AG08396 (cell line): ENCODE measurements at regions not wholly inside any gene's neighbourhood (a gene's known extent, or its start where the extent isn't known, plus 50 kb on each side); places are given as distances from the start of the nearest gene placed in this dataset.
A peak's percentile ranks its signal among the peaks of the same experiment; 100 is the strongest.
"Not testable (repeated sequence)": the region's sequence is repeated elsewhere in the genome, so short reads cannot be mapped to it uniquely, and the experiment has no call there.

Experiments
- DNase-seq: peaks from one replicate; pipeline ENCODE4 v3.0.0; 2012; ENCODE audit warnings: low spot score, mixed read lengths

GRCh38 chr20:47406849-47407682 lies 50.6 kb upstream of the ZMYND8 start:
- DNase-seq: no peak

GRCh38 chr20:47411161-47411560 lies 54.7 kb upstream of the ZMYND8 start:
- no peak for DNase-seq

GRCh38 chr20:47412083-47412482 lies 55.6 kb upstream of the ZMYND8 start:
- no peak for DNase-seq

GRCh38 chr20:47413189-47413588 lies 56.7 kb upstream of the ZMYND8 start:
- no peak for DNase-seq

GRCh38 chr20:47417245-47418068 lies 61.0 kb upstream of the ZMYND8 start:
- no peak for DNase-seq

- DNase-seq: no peak
Measured at GRCh38 chr20:47418069-47418757, 61.7 kb upstream of the ZMYND8 start.

GRCh38 chr20:47419953-47420514 lies 63.5 kb upstream of the ZMYND8 start:
- DNase-seq: no peak

GRCh38 chr20:47421076-47421475 lies 64.6 kb upstream of the ZMYND8 start:
- no peak for DNase-seq

DNA sequence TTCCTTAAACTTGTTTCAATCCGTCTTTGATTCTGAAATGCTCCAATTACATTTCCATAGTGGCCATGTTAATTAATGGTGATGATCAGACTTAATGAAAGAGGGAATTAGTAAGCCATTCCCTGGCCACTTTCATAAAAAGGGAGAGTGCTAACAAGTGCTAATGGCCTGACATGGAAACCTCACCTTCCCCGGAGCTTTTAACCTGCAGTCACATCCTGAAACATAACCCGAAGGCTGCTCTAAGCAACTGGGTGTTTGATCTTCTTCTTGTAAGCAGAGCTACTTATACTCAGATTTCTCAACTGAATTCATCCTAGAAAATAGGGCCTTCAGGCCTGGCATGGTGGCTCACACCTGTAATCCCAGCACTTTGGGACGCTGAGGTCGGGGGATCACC lies 67.1 kb upstream of the ZMYND8 start:
- DNase-seq: no peak

GRCh38 chr20:47427067-47427466 lies 70.6 kb upstream of the ZMYND8 start:
- DNase-seq: no peak

DNA sequence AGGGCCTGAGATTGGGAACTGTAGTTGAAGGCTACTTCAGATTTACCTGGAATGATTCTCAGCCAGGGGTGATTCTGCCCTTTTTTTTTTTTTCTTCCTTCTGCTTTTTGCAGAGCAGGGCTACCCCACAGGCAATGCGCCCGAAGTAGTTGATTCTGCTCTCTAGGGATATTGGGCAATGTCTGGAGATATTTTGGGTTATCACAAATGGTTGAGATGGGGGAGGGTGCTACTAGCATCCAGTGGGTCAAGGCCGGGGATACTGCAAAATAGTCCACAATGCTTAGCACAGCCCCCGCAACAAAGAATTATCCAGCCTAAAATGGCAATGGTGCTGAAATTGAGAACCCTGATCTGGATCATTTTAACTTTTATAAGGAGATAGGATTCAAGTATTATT lies 71.2 kb upstream of the ZMYND8 start:
- DNase-seq: no peak

- DNase-seq: no peak
Measured at GRCh38 chr20:47428164-47428563, 71.7 kb upstream of the ZMYND8 start.

GRCh38 chr20:47428851-47429336 lies 72.4 kb upstream of the ZMYND8 start:
- DNase-seq: no peak

- no peak for DNase-seq
Measured at GRCh38 chr20:47429409-47429808, 72.3 kb upstream of the NCOA3 start.

- no peak for DNase-seq
Measured at GRCh38 chr20:47430862-47431588, 70.7 kb upstream of the NCOA3 start.

- no peak for DNase-seq
Measured at GRCh38 chr20:47432834-47433210, 68.9 kb upstream of the NCOA3 start.

GRCh38 chr20:47434128-47434779 lies 67.4 kb upstream of the NCOA3 start:
- not testable (repeated sequence) for DNase-seq

DNA sequence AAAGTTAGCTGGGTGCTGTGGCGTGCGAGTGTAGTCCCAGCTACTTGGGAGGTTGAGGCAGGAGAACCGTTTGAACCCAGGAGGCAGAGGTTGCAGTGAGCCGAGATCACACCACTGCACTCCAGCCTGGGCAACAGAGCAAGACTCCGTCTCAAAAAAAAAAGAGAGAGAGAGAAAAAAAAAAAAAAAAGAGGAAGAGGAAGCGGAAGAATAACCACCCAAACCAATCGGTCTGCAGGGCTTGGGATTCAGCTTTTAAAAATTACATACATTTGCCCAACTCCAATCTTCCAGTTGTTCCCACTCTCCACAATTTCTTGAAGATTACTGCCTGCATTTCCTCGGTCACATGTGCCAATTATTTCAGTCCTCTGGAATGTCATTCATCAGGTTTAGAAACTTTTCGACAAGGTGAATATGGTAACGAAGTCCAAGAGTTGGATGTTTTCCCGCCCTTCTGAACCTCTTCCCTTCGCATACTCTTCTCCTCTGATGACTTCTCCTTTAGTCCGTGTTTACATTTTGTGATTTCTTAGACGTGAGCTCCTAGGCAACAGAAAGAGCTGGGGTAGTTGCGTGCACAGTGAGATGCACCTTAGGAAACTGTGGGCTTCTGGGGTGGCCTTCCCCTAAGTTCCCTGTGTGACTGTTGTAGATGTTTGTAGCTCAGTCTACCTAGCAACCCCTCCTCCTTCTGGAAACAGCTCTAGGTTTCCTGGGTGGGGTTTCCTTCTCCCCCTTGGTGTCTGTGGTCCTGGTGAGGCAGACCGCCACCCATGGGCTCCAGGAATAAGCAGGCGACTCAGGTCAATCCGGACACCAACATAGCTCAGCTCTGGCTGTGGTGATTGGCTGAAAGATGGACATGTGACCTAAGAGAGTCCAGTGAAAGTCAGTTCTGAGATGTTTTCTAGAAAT lies 63.0 kb upstream of the NCOA3 start:
- DNase-seq: no peak

DNA sequence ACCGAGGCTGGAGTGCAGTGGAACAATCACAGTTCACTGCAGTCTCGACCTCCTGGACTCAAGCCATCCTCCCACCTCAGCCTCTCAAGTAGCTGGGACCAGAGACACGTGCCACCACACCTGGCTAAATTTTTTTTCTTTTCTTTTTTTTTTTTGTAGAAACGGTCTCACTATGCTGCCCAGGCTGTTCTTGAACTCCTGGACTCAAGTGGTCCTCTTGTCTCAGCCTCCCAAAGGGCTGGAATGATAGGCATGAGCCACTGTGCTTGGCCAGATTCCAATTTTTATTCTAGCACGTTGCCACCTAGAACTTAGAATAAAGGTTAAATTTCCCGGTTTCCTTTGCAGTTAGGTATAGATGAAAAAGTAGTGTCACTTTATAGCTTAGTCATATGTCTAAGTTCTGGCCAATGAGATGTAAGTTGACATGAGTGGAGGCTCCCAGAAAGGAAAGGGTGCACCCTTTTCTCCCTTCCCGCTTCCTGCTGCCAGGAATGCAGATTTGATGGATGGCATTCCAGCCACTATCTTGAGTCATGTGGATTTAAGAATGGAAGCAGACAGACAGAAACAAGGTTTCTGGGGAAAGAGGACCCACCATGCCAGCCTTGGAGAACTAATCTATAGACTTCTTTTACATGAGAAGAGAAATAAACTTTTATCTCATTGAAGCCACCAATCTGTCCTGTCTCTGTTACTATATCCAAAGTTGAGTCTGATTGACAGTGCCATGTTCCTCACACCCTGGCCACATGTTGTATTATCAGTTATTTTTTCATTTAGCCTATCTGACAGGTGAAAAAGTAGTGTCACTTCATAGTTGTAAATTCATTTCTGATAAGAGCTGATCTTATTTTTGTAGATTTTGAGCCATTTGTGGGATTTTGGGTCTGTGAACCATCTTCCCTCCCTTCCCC lies 60.6 kb upstream of the NCOA3 start:
- DNase-seq: peak; percentile 24
